Mesothelial cell of epicardium (in vitro differentiated cells): ENCODE measurements at regions not wholly inside any gene's neighbourhood (a gene's known extent, or its start where the extent isn't known, plus 50 kb on each side); places are given as distances from the start of the nearest gene placed in this dataset.

Source experiments
- DNase-seq, 2 experiments: peaks; one replicate each; pipeline ENCODE4 v3.0.0; 2021; ENCODE audit warnings: low spot score in 2 of 2; ENCODE audit not compliant: unreplicated experiment in 2 of 2
- H3K27ac Mint-ChIP-seq: 2 replicates; pipeline ENCODE4 v1.8.0; 2021; ENCODE audit warnings: mixed read lengths
- H3K27me3 Mint-ChIP-seq: 2 replicates; pipeline ENCODE4 v1.8.0; 2021; ENCODE audit warnings: low read depth, mixed read lengths
- H3K36me3 Mint-ChIP-seq: 2 replicates; pipeline ENCODE4 v1.8.0; 2021; ENCODE audit warnings: mixed read lengths
- H3K4me1 Mint-ChIP-seq: 2 replicates; pipeline ENCODE4 v1.8.0; 2021; ENCODE audit warnings: mixed read lengths
- H3K4me3 Mint-ChIP-seq: 2 replicates; pipeline ENCODE4 v1.8.0; 2021; ENCODE audit warnings: mild to moderate bottlenecking, moderate library complexity, mixed read lengths
- H3K9me3 Mint-ChIP-seq: 2 replicates; pipeline ENCODE4 v1.8.0; 2021; ENCODE audit warnings: mixed read lengths
- TF ChIP-seq, protein P1 (sequence below): fragments of 200-600 bp; sonication (generic); IDR thresholded peaks from one replicate; pipeline ENCODE4 v1.5.0; 2021; ENCODE audit warnings: antibody characterized with exemption; ENCODE audit not compliant: unreplicated experiment

DNA sequence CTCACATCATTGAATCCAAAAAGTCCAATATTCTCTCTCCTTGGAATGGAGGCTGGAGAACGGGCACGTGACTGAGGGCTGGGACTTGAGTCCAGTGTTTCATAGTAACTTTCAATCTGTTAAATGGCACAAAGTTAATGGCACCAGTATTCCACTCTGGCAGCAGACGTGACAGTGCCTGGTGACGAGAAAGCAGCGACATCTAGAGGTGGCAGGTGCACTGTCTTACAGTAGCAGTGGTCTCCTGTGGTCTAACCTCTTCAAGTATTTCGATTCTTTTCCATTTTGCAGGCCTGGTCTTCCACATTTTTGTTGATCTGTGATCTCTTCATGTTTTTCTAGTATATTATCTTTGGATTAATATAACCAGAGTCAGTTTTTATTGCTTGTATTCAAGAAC is 107.1 kb downstream of the OXSM start:
- no peaks in the 10 kb centered on the region for H3K9me3 Mint-ChIP-seq
- no peak overlapping the region for H3K4me3 Mint-ChIP-seq
- H3K27me3 Mint-ChIP-seq: no peaks in the 10 kb centered on the region
- H3K36me3 Mint-ChIP-seq: no peaks in the 10 kb centered on the region
- TF ChIP-seq, protein P1, sequence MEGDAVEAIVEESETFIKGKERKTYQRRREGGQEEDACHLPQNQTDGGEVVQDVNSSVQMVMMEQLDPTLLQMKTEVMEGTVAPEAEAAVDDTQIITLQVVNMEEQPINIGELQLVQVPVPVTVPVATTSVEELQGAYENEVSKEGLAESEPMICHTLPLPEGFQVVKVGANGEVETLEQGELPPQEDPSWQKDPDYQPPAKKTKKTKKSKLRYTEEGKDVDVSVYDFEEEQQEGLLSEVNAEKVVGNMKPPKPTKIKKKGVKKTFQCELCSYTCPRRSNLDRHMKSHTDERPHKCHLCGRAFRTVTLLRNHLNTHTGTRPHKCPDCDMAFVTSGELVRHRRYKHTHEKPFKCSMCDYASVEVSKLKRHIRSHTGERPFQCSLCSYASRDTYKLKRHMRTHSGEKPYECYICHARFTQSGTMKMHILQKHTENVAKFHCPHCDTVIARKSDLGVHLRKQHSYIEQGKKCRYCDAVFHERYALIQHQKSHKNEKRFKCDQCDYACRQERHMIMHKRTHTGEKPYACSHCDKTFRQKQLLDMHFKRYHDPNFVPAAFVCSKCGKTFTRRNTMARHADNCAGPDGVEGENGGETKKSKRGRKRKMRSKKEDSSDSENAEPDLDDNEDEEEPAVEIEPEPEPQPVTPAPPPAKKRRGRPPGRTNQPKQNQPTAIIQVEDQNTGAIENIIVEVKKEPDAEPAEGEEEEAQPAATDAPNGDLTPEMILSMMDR: no peak
- peaks cover 3% of the 10 kb centered on the region for H3K4me1 Mint-ChIP-seq
- no peak overlapping the region for H3K27ac Mint-ChIP-seq
- DNase-seq: no peak

DNA sequence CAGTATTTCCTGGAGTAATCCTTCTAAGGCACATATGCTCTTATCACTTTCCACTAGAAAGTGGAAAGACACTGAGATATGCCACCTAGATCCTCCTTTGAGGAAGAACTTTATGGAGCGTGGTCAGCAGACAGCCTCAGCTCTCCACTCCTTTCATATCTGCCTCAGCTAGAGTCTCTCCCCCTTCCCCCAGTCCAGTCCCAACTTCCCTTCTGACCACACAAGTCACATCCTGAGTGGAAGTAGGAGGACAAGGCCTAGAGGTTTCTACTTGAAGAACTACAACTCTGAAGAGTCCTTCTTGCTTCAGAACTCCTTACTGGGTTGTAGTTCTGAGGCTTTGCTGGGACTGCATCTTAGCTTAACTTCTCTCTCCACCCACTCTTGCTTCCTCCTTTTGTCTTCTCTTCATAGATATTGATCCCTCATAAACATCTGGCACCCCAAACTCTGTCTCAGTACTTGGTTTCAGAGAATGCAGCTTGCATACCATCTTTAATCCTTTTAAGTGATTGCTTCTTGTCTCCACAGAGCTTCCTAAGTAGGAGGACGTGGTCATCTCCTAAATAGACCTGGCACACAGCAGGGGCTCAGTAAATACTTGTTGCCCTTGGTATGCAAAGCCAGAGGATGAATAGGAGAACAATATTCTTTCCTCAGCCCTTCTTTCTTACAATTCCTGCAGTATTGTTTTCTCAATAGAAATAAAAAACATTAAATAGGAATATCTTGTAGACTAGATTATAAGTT is 109.6 kb downstream of the OXSM start:
- Mint-ChIP-seq H3K27me3 (no peaks in the 10 kb centered on the region), H3K9me3 (no peaks in the 10 kb centered on the region), H3K4me3 (no peak overlapping the region), H3K4me1 (peaks cover 11% of the 10 kb centered on the region), H3K36me3 (no peaks in the 10 kb centered on the region), H3K27ac (no peak overlapping the region)
- no peak for DNase-seq
- TF ChIP-seq, protein P1: no peak

DNA sequence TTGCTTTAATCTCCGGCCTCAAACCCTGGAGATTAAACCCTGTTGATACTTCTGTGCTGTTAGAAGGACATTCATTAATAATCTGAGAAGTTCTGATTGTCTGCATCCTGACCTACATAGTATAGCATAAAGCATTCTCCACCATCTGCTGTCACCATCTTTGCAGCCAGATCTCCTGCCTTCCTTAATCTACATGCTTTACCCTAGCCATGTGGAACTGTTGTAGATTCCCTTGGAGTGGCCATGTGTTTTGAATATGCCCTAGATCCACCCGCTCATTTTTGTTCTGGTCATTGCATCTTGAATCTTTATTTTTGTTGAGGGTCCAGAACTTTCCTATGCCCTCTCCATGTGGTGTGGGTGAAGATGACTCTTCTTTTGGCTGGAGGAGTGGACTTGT is 110.3 kb downstream of the OXSM start:
- Mint-ChIP-seq H3K27me3 (no peaks in the 10 kb centered on the region), H3K27ac (no peak overlapping the region), H3K36me3 (no peaks in the 10 kb centered on the region), H3K4me3 (no peak overlapping the region), H3K9me3 (no peaks in the 10 kb centered on the region), H3K4me1 (peaks cover 11% of the 10 kb centered on the region)
- no peak for DNase-seq
- TF ChIP-seq, protein P1: no peak

DNA sequence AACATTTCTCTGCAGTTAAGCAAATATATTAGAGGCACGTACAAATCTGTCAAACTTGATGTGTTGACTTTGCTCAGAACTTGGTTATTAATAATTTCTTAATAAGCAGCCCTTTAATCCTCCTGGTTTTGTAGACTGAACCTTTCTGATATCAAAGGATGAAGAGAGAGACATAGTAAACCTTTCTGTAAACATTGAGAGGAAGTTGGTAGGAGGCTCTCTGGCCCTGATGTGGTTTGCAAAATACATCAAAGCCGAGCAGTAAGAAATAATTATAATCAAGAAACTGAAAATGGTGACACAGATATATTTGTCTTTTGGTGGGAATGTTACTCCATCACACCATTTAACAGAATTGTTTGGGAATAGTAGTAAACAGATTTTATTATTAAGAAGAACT is 111.9 kb downstream of the OXSM start:
- Mint-ChIP-seq H3K27me3 (no peaks in the 10 kb centered on the region), H3K4me1 (peaks cover 11% of the 10 kb centered on the region), H3K27ac (no peak overlapping the region), H3K36me3 (no peaks in the 10 kb centered on the region), H3K9me3 (no peaks in the 10 kb centered on the region), H3K4me3 (no peak overlapping the region)
- TF ChIP-seq, protein P1: no peak
- DNase-seq: no peak

DNA sequence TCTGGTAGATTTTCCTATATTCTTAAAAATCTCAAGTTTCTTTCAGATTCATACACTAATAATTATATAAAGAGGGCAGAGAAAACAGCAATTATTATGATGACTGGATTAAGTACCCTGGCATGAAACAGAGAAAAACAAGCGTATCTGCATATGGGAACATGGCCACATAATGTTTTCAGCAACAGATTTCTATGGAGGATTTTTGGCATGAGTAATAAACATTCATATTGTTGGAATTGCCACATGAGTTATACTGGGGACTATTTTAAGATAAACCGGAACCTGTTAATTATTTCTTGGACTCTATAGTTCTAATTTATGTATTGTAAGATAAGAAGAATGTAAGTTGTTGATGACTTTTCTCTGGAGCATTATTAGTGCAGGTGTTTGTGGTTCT is 112.7 kb downstream of the OXSM start:
- Mint-ChIP-seq H3K9me3 (no peaks in the 10 kb centered on the region), H3K36me3 (no peaks in the 10 kb centered on the region), H3K4me1 (peaks cover 11% of the 10 kb centered on the region), H3K4me3 (no peak overlapping the region), H3K27ac (peak overlapping the region; percentile 21), H3K27me3 (no peaks in the 10 kb centered on the region)
- TF ChIP-seq, protein P1: no peak
- no peak for DNase-seq
